Bronchial epithelial cell (primary cell): ENCODE measurements at regions not wholly inside any gene's neighbourhood (a gene's known extent, or its start where the extent isn't known, plus 50 kb on each side); places are given as distances from the start of the nearest gene placed in this dataset.

Source experiments
- DNase-seq: peaks from one replicate; pipeline ENCODE4 v3.0.0-alpha.2; 2010; ENCODE audit warnings: low read depth
- FAIRE-seq: peaks from 2 replicates; lab custom pipeline; 2011; peaks lifted over from hg19 to GRCh38; lab: Jason Lieb, UNC
- H3K27me3 ChIP-seq: 2 replicates; pipeline ENCODE4 v1.5.1; 2011; ENCODE audit warnings: low read length; ENCODE audit not compliant: control insufficient read depth, insufficient read depth
- H3K36me3 ChIP-seq: 2 replicates; pipeline ENCODE4 v1.5.1; 2011; ENCODE audit warnings: low read length; ENCODE audit not compliant: control insufficient read depth, insufficient read depth
- H3K4me3 ChIP-seq: 2 replicates; pipeline ENCODE4 v1.5.1; 2011; ENCODE audit warnings: mild to moderate bottlenecking, low read depth, low read length, control low read depth
- CTCF ChIP-seq: IDR thresholded peaks from 2 replicates; pipeline ENCODE4 v1.5.1; 2011; ENCODE audit warnings: mild to moderate bottlenecking, moderate library complexity, low read length, control low read depth, inconsistent platforms; ENCODE audit not compliant: insufficient read depth, severe bottlenecking

GRCh38 chr4:81905971-81906370, 434.3 kb upstream of the RASGEF1B start:
- Histone ChIP-seq H3K36me3 (no peaks in the 10 kb centered on the region), H3K4me3 (no peak overlapping the region), H3K27me3 (no peaks in the 10 kb centered on the region)
- no peak for TF ChIP-seq CTCF
- FAIRE-seq (no peak), DNase-seq (no peak)

- no peak for DNase-seq
- no peak for FAIRE-seq
- no peak for TF ChIP-seq CTCF
- Histone ChIP-seq H3K36me3 (no peaks in the 10 kb centered on the region), H3K27me3 (no peaks in the 10 kb centered on the region), H3K4me3 (no peak overlapping the region)
Measured at GRCh38 chr4:81904121-81904520, 432.4 kb upstream of the RASGEF1B start.

- Histone ChIP-seq H3K27me3 (no peaks in the 10 kb centered on the region), H3K4me3 (no peak overlapping the region), H3K36me3 (no peaks in the 10 kb centered on the region)
- TF ChIP-seq CTCF = no peak
- DNase-seq (no peak), FAIRE-seq (no peak)
Measured at GRCh38 chr4:81903212-81903611, 431.5 kb upstream of the RASGEF1B start.

DNA sequence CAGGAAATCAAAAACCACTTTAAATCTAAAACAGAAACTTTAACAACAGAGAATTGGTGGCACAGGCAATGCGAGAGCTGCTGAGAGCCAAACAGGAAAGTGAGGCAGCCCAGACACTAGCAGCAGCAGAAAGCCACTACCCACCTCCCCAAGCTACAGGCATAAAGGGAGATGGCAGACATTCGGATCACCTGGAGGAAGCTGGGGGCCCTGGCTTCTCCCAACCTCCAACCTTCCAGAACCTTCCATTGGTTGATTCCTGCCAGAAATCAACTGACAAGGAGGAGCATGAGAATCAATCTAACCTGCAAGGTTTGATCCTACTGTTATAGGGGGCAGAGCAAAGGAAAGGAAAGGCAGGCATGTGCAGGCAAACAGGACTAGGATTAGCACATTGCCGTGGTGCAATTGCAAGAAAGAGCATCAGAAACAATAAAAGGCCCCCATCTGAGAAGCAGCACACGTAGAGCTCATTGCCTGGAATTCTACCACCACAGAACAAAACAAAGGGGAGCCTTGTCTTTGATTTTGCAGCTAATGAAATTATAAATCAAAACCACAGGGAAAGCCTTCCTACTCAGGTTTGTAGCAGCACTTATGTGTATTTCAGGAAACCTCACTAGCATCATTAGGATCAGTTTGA, 427.3 kb upstream of the RASGEF1B start:
- no peak for TF ChIP-seq CTCF
- no peak overlapping the region for H3K4me3 ChIP-seq
- H3K36me3 ChIP-seq = no peaks in the 10 kb centered on the region
- FAIRE-seq (no peak), DNase-seq (no peak)
- H3K27me3 ChIP-seq = no peaks in the 10 kb centered on the region

DNA sequence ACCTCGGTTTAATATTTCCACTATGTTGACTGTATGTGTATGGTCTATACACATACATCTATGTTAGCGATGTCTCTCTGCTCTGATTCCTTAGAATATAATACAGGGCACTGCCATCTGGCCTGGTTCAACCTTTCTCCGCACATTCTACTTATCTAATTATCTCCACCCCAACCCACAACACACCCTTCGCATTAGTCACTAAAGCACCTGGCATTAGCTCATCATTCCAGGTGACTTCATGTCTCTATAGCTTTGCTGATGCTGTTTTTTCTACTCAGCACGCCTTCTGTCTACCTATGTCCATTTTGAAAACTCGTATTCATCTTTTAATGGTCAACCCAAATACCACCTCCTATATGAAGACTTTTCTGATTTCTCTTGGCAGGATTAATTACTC, 425.2 kb upstream of the RASGEF1B start:
- Histone ChIP-seq H3K36me3 (no peaks in the 10 kb centered on the region), H3K4me3 (no peak overlapping the region), H3K27me3 (no peaks in the 10 kb centered on the region)
- FAIRE-seq (no peak), DNase-seq (peak; percentile 49)
- no peak for TF ChIP-seq CTCF
